ENCODE measurements at regions not wholly inside any gene's neighbourhood (a gene's known extent, or its start where the extent isn't known, plus 50 kb on each side); places are given as distances from the start of the nearest gene placed in this dataset.
A peak's percentile ranks its signal among the peaks of the same experiment; 100 is the strongest.

DNA sequence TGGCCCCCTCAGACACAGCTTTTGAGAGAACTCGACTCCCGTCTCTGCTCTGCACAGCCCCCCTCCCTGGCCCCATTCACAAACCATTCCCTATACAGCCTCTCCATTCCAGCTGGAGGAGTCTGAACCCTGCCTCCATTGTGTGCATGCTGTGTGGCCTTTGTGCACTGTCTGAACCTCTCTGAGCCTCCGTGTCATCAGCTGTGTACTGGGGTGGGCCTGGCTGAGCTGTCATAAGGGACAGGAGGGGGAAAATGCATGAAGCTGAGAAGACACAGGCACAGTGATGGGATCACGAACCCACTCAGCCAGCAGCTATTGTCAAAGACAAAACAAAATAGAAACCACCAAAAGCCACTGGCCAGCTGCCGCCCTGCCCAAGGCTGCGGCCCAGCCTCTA lies 130.8 kb downstream of the RFLNA start:
- peaks cover 0 to under 1% (median 0%) of the 10 kb centered on the region in 4 donors for H3K9me3 ChIP-seq (ENCODE audit: control insufficient read depth in 4 of 4, insufficient read depth in 3 of 4, low read length in 3 of 4)
- 96 to 97% methylated on average over 6 of the region's 6 CpGs for WGBS, 2 donors
- no peak overlapping the region for H3K27ac ChIP-seq (ENCODE audit: low read depth in 1 of 2, low read length in 1 of 2)
- H3K4me3 ChIP-seq: no peak overlapping the region
- H3K27me3 ChIP-seq (ENCODE audit: control insufficient read depth in 3 of 3, insufficient read depth in 3 of 3, low read length in 2 of 3): no peaks in the 10 kb centered on the region
- H3K4me1 ChIP-seq (ENCODE audit: control insufficient read depth in 5 of 5, insufficient read depth in 5 of 5, low read length in 5 of 5): peaks cover 4 to 59% (median 29%) of the 10 kb centered on the region in 5 donors
- TF ChIP-seq, protein P1, sequence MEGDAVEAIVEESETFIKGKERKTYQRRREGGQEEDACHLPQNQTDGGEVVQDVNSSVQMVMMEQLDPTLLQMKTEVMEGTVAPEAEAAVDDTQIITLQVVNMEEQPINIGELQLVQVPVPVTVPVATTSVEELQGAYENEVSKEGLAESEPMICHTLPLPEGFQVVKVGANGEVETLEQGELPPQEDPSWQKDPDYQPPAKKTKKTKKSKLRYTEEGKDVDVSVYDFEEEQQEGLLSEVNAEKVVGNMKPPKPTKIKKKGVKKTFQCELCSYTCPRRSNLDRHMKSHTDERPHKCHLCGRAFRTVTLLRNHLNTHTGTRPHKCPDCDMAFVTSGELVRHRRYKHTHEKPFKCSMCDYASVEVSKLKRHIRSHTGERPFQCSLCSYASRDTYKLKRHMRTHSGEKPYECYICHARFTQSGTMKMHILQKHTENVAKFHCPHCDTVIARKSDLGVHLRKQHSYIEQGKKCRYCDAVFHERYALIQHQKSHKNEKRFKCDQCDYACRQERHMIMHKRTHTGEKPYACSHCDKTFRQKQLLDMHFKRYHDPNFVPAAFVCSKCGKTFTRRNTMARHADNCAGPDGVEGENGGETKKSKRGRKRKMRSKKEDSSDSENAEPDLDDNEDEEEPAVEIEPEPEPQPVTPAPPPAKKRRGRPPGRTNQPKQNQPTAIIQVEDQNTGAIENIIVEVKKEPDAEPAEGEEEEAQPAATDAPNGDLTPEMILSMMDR (IDR thresholded peaks at IDR 0.05; ENCODE audit: control extremely low read depth, extremely low read depth): no peak
- H3K36me3 ChIP-seq (ENCODE audit: control insufficient read depth in 4 of 4, insufficient read depth in 4 of 4, low read length in 4 of 4): peaks cover 0 to 42% (median 19%) of the 10 kb centered on the region in 4 donors
- DNase-seq (no peak), ATAC-seq (ENCODE audit: insufficient read depth, low FRiP score) (no peak)
- H3K9ac ChIP-seq (ENCODE audit: insufficient read depth in 1 of 2, low read length in 2 of 2): no peak overlapping the region

DNA sequence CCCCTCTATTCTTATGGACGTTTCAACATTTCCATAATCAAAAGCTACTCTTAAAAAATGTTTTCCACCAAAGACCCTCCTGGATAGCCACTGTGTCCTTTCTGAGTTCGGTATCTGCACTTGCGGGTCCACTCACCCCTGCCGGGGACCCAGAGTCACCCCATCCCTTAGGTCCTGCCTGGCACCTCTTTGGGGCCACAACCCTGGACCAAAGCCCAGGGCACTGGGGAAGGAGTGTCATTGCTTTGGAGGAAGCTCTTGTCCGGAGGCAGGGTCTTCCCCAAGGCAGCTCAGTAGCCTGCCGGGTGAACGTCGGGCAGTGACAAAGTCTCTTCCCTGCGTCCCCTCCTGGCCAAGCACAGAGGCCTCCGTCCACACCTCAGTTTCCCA lies 129.6 kb downstream of the RFLNA start:
- TF ChIP-seq, protein P1 (IDR thresholded peaks at IDR 0.05; ENCODE audit: control extremely low read depth, extremely low read depth): no peak
- peaks cover 4 to 45% (median 23%) of the 10 kb centered on the region in 4 donors for H3K36me3 ChIP-seq (ENCODE audit: control insufficient read depth in 4 of 4, insufficient read depth in 4 of 4, low read length in 4 of 4)
- no peaks in the 10 kb centered on the region for H3K9me3 ChIP-seq (ENCODE audit: control insufficient read depth in 4 of 4, insufficient read depth in 3 of 4, low read length in 3 of 4)
- peak overlapping the region in 1 of 2 donors; percentile 0 for H3K27ac ChIP-seq (ENCODE audit: low read depth in 1 of 2, low read length in 1 of 2)
- DNase-seq (no peak), ATAC-seq (ENCODE audit: insufficient read depth, low FRiP score) (no peak)
- H3K27me3 ChIP-seq (ENCODE audit: control insufficient read depth in 3 of 3, insufficient read depth in 3 of 3, low read length in 2 of 3): no peaks in the 10 kb centered on the region
- no peak overlapping the region for H3K9ac ChIP-seq (ENCODE audit: insufficient read depth in 1 of 2, low read length in 2 of 2)
- 92 to 93% methylated on average over 10 of the region's 10 CpGs for WGBS, 2 donors
- H3K4me3 ChIP-seq: no peak overlapping the region
- peaks cover 4 to 56% (median 29%) of the 10 kb centered on the region in 5 donors for H3K4me1 ChIP-seq (ENCODE audit: control insufficient read depth in 5 of 5, insufficient read depth in 5 of 5, low read length in 5 of 5)

DNA sequence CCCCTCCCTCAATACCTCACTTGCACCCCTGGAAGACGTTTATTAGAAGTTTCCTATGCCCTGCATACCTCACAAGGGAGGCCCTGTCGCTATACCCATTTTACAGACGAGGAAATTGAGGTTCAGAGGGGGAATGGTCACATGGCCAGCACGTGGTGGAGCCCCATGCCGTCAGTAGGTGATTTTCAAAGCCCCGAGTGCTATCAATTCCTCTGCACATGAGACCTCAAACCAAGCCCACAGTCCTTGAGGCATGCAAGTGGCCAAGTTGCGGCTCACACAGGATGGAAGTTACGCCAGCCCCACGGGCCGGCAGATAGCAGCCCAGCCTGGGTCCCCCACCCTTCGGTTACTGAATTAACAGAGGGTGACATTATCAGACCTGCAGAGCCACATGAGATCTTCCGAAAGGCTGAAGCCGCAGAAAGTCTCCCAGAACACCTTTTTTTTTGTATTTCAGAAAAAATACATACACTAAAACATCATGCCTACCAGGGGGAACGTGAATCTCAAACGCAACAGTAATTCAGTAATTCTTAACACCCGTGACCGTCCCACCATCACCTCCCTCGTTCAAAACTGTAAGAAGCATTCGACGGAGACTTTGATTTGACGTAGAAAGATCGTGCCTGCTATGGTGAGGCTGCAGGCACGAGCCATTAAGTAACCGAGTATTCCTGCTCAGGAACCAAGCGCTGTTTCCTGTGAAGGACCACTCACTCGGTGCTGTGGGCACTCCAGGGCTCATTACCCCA lies 129.0 kb downstream of the RFLNA start:
- Histone ChIP-seq H3K27me3 (ENCODE audit: control insufficient read depth in 3 of 3, insufficient read depth in 3 of 3, low read length in 2 of 3) (no peaks in the 10 kb centered on the region), H3K4me3 (no peak overlapping the region), H3K9me3 (ENCODE audit: control insufficient read depth in 4 of 4, insufficient read depth in 3 of 4, low read length in 3 of 4) (no peaks in the 10 kb centered on the region), H3K4me1 (ENCODE audit: control insufficient read depth in 5 of 5, insufficient read depth in 5 of 5, low read length in 5 of 5) (peaks cover 4 to 51% (median 29%) of the 10 kb centered on the region in 5 donors), H3K36me3 (ENCODE audit: control insufficient read depth in 4 of 4, insufficient read depth in 4 of 4, low read length in 4 of 4) (peaks cover 6 to 40% (median 25%) of the 10 kb centered on the region in 4 donors), H3K27ac (ENCODE audit: low read depth in 1 of 2, low read length in 1 of 2) (peak overlapping the region; percentile 86 to 97), H3K9ac (ENCODE audit: insufficient read depth in 1 of 2, low read length in 2 of 2) (peak overlapping the region in 1 of 2 donors; percentile 38)
- TF ChIP-seq, protein P1 (IDR thresholded peaks at IDR 0.05; ENCODE audit: control extremely low read depth, extremely low read depth): no peak
- WGBS, 2 donors: 76 to 79% methylated on average over 26 of the region's 26 CpGs
- no peak for DNase-seq
- no peak for ATAC-seq (ENCODE audit: insufficient read depth, low FRiP score)
